HG02623 (cell line): ENCODE measurements at regions not wholly inside any gene's neighbourhood (a gene's known extent, or its start where the extent isn't known, plus 50 kb on each side); places are given as distances from the start of the nearest gene placed in this dataset.
"Not testable (repeated sequence)": the region's sequence is repeated elsewhere in the genome, so short reads cannot be mapped to it uniquely, and the experiment has no call there.

Source experiments
- ATAC-seq: cut with Tn5 transposase; IDR thresholded peaks from one replicate; pipeline ENCODE4 v1.9.1; 2021; ENCODE audit warnings: moderate library complexity; ENCODE audit not compliant: unreplicated experiment

DNA sequence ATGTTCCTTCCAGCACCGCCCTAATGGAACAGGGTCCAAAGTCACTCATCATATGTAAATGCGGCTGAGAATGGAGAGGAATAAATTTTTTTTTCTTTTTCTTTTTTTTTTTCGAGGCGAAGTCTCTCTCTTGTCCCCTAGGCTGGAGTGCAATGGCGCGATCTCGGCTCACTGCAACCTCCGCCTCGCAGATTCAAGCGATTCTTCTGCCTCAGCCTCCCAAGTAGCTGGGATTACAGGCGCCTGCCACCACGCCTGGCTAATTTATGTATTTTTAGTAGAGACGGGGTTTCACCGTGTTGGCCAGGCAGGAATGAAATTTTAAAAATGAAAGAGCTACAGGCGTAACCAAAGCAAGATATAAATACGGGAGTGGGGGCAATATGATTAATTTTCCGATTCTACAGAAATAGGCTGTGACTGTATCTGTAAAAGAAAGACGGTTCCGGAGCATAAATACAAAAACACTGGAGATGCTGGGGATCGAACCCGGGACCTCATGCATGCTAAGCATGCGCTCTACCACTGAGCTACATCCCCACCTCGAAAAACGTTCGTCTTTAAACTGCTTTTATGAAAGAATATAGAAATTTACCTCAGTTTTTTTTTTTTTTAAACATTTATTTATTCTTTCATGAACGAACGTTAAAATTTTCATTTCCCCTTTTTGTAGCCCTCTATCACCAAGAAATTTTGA is 132.2 kb downstream of the GPX5 start:
- ATAC-seq: no peak

DNA sequence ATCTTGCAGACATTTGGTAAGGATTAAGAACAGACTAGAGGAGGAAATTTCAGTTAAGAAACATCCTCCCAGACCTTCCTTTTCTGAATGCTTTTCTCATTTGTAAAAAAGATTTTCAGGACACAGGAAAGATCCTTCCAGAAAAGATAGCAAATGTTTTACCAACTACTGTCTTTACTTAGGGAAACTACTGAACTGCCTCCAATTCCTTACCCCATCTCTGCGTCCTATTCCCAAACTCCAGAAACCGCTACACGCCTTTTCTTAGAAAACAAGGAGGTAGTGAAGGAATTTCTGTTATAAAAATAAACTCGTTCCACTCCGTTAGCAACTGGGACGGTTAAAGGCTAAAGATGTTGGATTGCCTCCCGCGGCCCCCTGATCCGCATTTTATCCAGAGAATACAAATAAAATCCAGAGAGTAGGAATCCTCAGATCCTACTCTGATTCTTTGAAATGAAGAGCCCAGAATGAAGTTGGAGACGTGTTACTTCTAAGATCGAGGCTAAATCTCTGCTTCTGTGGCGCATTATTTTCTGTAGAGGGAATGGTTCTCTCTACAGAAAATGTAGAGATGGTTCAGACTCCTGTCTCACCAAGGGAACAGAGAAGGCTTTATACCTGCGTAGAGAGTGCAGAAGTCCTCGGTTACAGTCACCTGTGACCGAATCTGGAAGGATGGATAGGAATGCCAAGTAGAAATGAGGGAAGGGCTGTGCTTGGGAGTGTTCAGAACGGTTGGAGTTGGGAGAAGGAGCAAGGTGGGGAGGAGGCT is 133.0 kb downstream of the GPX5 start:
- ATAC-seq: no peak

DNA sequence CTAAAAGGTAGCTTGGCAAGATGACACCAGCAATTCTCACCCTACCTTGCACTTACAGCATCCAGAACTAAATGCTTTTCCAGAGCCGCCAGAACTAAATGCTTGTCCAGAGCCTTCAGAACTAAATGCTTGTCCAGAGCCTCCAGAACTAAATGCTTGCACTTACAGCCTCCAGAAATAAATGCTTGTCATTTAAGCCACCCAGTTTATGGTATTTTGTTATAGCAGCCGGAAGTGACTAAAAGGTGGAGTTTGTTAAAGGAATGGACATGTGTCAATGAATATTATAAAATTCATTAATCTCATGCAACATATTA is 133.5 kb downstream of the GPX5 start:
- ATAC-seq: no peak

- ATAC-seq: no peak
Measured at GRCh38 chr6:28661097-28661713, 135.5 kb downstream of the GPX5 start.

DNA sequence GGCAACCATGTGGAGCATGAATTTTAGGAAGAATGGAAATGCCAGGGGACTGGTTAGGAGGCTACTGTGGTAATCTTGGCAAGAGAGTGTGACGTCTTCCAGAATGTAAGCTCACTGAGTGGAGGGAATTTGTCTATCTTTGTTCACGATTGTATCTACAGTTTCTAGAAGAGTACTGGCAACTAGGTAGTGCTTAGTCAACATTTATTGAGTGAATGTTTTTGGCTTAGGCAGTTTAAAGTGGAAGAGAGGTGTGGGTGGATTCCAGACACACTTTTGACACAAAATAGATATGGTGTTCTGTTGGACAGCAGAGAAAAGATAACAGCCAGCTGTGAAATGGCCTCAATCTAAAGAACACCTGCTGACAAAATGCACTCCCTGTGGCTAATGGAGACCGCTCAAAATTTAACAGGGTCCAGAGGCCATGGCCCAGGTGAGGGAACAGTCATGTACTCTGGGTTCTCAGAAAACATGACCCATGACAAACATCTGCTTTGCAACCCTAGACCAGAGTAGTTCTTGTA is 139.3 kb downstream of the GPX5 start:
- ATAC-seq: no peak

DNA sequence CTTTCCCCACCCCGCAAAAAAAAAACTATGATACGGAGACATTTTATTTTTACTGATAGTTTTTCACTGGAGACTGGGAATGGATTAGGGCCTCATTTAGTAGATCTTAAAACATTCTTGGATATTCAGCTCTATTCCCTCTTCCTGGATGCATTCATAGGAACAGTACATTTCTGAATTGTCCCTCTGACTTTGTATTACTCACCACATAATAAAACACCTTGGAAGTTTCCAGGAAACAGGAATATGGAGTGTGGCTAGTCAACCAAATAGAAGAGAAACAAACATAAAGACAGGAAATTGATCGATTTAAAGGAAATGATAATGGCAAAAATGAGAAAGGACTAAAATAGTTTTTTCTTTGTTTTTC is 147.7 kb downstream of the GPX5 start:
- no peak for ATAC-seq

GRCh38 chr6:28673787-28674671 is 148.3 kb downstream of the GPX5 start:
- ATAC-seq: no peak

DNA sequence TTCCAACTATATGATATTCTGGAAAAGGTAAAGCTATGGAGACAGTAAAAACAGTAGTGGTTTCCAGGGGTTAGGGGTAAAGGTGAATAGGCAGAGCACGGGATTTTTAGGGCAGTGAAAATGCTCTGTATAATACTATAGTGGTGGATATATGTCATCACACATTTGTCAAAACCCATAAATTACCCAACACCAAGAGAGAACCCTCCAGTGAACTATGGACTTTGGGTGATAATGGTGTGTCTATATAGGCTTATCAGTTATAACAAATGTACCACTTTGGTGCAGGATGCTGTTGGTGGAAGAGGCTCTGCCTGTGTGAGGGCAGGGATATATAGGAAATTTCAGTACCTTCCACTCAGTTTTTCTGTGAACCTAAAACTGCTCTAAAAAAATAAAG is 149.9 kb downstream of the GPX5 start:
- no peak for ATAC-seq

- no peak for ATAC-seq
Measured at GRCh38 chr6:28682542-28682941, 156.9 kb downstream of the GPX5 start.

DNA sequence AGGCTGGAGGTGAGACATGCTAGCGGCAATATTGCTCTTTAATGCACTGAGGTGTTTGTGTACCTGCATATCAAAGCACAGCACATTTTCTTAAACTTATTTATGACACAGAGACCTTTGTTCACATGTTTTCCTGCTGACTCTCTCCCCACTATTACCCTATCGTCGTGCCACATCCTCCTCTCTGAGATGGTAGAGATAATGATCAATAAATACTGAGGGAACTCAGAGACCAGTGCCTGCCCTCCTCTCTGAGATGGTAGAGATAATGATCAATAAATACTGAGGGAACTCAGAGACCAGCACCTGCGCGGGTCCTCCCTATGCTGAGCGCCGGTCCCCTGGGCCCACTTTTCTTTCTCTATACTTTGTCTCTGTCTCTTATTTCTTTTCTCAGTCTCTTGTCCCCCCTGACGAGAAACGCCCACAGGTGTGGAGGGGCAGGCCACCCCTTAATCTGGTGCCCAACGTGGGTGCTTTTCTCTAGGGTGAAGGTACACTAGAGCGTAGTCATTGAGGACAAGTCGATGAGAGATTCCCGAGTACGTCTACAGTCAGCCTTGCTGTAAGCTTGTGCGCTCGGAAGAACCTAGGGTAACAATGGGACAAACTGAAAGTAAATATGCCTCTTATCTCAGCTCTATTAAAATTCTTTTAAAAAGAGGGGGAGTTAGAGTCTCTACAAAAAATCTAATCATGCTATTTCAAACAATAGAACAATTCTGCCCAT is 157.4 kb downstream of the GPX5 start:
- ATAC-seq: not testable (repeated sequence)

DNA sequence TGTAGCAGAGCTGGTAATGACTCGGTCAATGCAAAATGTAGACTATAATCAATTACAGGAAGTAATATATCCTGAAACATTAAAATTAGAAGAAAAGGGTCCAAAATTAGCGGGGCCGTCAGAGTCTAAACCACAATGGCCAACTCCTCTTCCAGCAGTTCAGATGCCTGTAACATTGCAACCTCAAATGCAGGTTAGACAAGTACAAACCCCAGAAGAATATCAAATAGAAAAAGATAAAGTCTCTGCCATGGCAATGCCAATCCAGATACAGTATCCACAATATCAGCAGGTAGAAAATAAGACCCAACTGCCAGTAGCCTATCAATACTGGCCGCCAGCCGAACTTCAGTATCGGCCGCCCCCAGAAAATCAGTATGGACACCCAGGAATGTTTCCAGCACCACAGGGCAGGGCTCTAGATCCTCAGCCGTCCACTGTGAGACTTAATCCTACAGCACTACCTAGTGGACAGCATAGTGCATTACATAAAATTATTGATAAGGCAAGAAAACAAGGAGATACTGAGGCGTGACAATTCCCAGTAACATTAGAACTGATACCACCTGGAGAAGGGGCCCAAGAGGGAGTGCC is 158.4 kb downstream of the GPX5 start:
- no peak for ATAC-seq

DNA sequence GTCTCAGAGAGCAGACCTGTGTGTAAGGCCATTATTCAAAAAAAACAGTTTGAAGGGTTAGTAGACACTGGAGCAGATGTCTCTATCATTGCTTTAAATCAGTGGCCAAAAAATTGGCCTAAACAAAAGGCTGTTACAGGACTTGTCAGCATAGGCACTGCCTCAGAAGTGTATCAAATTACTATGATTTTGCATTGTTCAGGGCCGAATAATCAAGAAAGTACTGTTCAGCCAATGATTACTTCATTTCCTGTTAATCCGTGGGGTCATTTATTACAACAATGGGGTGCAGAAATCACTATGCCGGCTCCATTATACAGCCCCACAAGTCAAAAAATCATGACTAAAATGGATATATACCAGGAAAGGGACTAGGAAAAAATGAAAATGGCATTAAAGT is 160.3 kb downstream of the GPX5 start:
- not testable (repeated sequence) for ATAC-seq

- ATAC-seq: not testable (repeated sequence)
Measured at GRCh38 chr6:28686446-28687027, 160.9 kb downstream of the GPX5 start.

DNA sequence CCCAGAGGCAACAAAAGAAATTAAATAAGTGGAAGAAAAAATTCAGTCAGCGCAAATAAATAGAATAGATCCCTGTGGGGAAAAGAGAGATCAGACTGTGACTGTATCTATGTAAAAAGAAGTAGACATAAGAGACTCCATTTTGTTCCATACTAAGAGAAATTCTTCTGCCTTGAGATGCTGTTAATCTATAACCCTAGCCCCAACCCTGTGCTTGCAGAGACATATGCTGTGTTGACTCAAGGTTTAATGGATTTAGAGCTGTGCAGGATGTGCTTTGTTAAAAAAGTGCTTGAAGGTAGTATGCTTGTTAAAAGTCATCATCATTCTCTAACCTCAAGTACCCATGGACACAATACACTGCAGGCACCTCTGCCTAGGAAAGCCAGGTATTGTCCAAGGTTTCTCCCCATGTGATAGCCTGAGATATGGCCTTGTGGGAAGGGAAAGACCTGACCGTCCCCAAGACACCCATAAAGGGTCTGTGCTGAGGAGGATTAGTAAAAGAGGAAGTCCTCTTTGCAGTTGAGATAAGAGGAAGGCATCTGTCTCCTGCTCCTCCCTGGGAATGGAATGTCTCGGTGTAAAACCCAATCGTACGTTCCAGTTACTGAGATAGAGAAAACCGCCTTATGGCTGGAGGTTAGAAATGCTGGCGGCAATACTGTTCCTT is 161.8 kb downstream of the GPX5 start:
- not testable (repeated sequence) for ATAC-seq

GRCh38 chr6:28691991-28692390 is 166.3 kb downstream of the GPX5 start:
- not testable (repeated sequence) for ATAC-seq

GRCh38 chr6:28693033-28693750 is 167.5 kb downstream of the GPX5 start:
- ATAC-seq: no peak

GRCh38 chr6:28693751-28694443 is 168.2 kb downstream of the GPX5 start:
- ATAC-seq: no peak

DNA sequence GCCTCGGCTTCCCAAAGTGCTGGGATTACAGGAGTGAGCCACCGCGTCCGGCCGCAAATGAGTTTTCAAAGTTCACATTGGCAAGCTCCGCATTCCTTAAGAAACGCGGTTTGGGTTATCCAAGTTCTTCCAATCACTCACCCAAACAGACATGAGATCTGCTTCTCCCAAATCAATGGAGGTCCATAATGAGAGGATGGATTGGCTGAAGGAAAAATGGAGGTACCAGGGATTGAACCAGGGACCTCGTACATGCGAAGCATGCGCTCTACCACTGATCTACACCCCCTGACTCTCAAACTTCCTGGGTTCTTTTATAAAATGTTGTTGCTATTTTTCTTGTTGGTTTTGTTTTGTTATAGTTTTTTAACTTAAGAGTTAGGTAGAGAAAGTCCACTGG is 170.0 kb downstream of the GPX5 start:
- no peak for ATAC-seq
